ENCODE measurements at regions not wholly inside any gene's neighbourhood (a gene's known extent, or its start where the extent isn't known, plus 50 kb on each side); places are given as distances from the start of the nearest gene placed in this dataset.

- no peak for TF ChIP-seq CTCF (IDR thresholded peaks at IDR 0.05)
- no peak for TF ChIP-seq POLR2A (IDR thresholded peaks at IDR 0.05)
Observed at GRCh38 chr1:98188774-98189173, 267.9 kb upstream of the DPYD start.

All from ovary (tissue), 3 donors.